ENCODE measurements at regions not wholly inside any gene's neighbourhood (a gene's known extent, or its start where the extent isn't known, plus 50 kb on each side); places are given as distances from the start of the nearest gene placed in this dataset.
A peak's percentile ranks its signal among the peaks of the same experiment; 100 is the strongest.
"Not testable (repeated sequence)": the region's sequence is repeated elsewhere in the genome, so short reads cannot be mapped to it uniquely, and the experiment has no call there.

- not testable (repeated sequence) for DNase-seq
Observed at GRCh38 chr12:83556040-83556439, 869.3 kb downstream of the TMTC2 start.

- DNase-seq: no peak
Observed at GRCh38 chr12:83541446-83541845, 854.7 kb downstream of the TMTC2 start.

GRCh38 chr12:83538361-83538965 lies 851.8 kb downstream of the TMTC2 start:
- no peak for DNase-seq

GRCh38 chr12:83537428-83538053 lies 850.8 kb downstream of the TMTC2 start:
- no peak for DNase-seq

GRCh38 chr12:83536496-83536895 lies 849.8 kb downstream of the TMTC2 start:
- no peak for DNase-seq

- no peak for DNase-seq
Observed at GRCh38 chr12:83528571-83528970, 841.9 kb downstream of the TMTC2 start.

- DNase-seq: peak; percentile 26
Observed at GRCh38 chr12:83527810-83528209, 841.1 kb downstream of the TMTC2 start.

- DNase-seq: no peak
Observed at GRCh38 chr12:83515306-83516026, 828.8 kb downstream of the TMTC2 start.

GRCh38 chr12:83514372-83514771 lies 827.7 kb downstream of the TMTC2 start:
- no peak for DNase-seq

GRCh38 chr12:83506841-83507240 lies 820.1 kb downstream of the TMTC2 start:
- no peak for DNase-seq

GRCh38 chr12:83505586-83505985 lies 818.9 kb downstream of the TMTC2 start:
- no peak for DNase-seq

- not testable (repeated sequence) for DNase-seq
Observed at GRCh38 chr12:83499894-83500293, 813.2 kb downstream of the TMTC2 start.

- DNase-seq: no peak
Observed at GRCh38 chr12:83477696-83478095, 791.0 kb downstream of the TMTC2 start.

GRCh38 chr12:83476695-83477690 lies 790.3 kb downstream of the TMTC2 start:
- DNase-seq: no peak

- DNase-seq: no peak
Observed at GRCh38 chr12:83476006-83476405, 789.3 kb downstream of the TMTC2 start.

- DNase-seq: no peak
Observed at GRCh38 chr12:83474369-83474768, 787.7 kb downstream of the TMTC2 start.

GRCh38 chr12:83473408-83474095 lies 786.8 kb downstream of the TMTC2 start:
- DNase-seq: no peak

- DNase-seq: no peak
Observed at GRCh38 chr12:83472772-83473171, 786.1 kb downstream of the TMTC2 start.

GRCh38 chr12:83472350-83472749 lies 785.6 kb downstream of the TMTC2 start:
- DNase-seq: no peak

GRCh38 chr12:83471341-83471740 lies 784.6 kb downstream of the TMTC2 start:
- DNase-seq: no peak

- DNase-seq: no peak
Observed at GRCh38 chr12:83470749-83471148, 784.0 kb downstream of the TMTC2 start.
